K562 (cell line): ENCODE measurements at regions not wholly inside any gene's neighbourhood (a gene's known extent, or its start where the extent isn't known, plus 50 kb on each side); places are given as distances from the start of the nearest gene placed in this dataset.
A peak's percentile ranks its signal among the peaks of the same experiment; 100 is the strongest.

Experiments used
- AFF1 ChIP-seq, 2 experiments: fragments of 450-650 bp; IDR thresholded peaks; 2 replicates each; pipeline ENCODE4 v1.6.1; 2018; ENCODE audit warnings: mild to moderate bottlenecking in 2 of 2, low read depth in 1 of 2; ENCODE audit not compliant: partially characterized antibody in 2 of 2
- BRD9 ChIP-seq: fragments of 450-650 bp; IDR thresholded peaks from 2 replicates; pipeline ENCODE4 v1.6.1; 2018; ENCODE audit warnings: low read depth; ENCODE audit not compliant: partially characterized antibody
- CBX8 ChIP-seq: fragments of 200-600 bp; sonication (generic); IDR thresholded peaks from 2 replicates; pipeline ENCODE4 v1.6.1; 2012; ENCODE audit warnings: borderline replicate concordance, mixed run types, low read depth, mild to moderate bottlenecking, moderate library complexity, mixed read lengths, low read length, control low read depth, inconsistent platforms; ENCODE audit not compliant: poor library complexity, severe bottlenecking; ENCODE audit errors: extremely low read depth
- CCNT2 ChIP-seq: IDR thresholded peaks from 2 replicates; pipeline ENCODE4 v1.6.1; 2011; ENCODE audit warnings: borderline replicate concordance, low read depth, mild to moderate bottlenecking, moderate library complexity, mixed read lengths, low read length; ENCODE audit not compliant: insufficient read length; ENCODE audit errors: extremely low read depth
- DDX20 ChIP-seq: fragments of 450-650 bp; IDR thresholded peaks from 2 replicates; pipeline ENCODE4 v1.6.1; 2016; ENCODE audit warnings: missing genetic modification characterization, low read depth, mild to moderate bottlenecking, missing compliant biosample characterization, moderate library complexity
- E2F5 ChIP-seq: sonication (generic); formaldehyde crosslinking; IDR thresholded peaks from 2 replicates; pipeline ENCODE4 v1.8.0; 2022; ENCODE audit warnings: mild to moderate bottlenecking, missing genetic modification reagents
- EWSR1 ChIP-seq: fragments of 450-650 bp; IDR thresholded peaks from 2 replicates; pipeline ENCODE4 v1.6.1; 2018; ENCODE audit warnings: borderline replicate concordance, mild to moderate bottlenecking, low read depth, moderate library complexity; ENCODE audit not compliant: partially characterized antibody
- FOXM1 ChIP-seq, 2 experiments: fragments of 450-650 bp in 1 of 2; sonication (generic) in 1 of 2; formaldehyde crosslinking in 1 of 2; IDR thresholded peaks; 2 replicates each; pipeline versions ENCODE4 v1.6.1 to v1.9.0; 2017 to 2022; ENCODE audit warnings: low read depth in 2 of 2, mild to moderate bottlenecking in 2 of 2, missing genetic modification reagents in 1 of 2, moderate library complexity in 1 of 2
- HMG20B ChIP-seq: fragments of 250-450 bp; sonication (Bioruptor Pico); IDR thresholded peaks from 2 replicates; pipeline ENCODE4 v1.5.0; 2021; ENCODE audit warnings: mild to moderate bottlenecking
- KHSRP ChIP-seq: fragments of 450-650 bp; IDR thresholded peaks from 2 replicates; pipeline ENCODE4 v1.6.1; 2017
- MAFG ChIP-seq: fragments of 450-650 bp; conservative IDR thresholded peaks from 2 replicates; pipeline ENCODE4 v1.6.1; 2016; ENCODE audit warnings: missing genetic modification characterization, missing compliant biosample characterization
- MBD2 ChIP-seq: sonication (generic); IDR thresholded peaks from 2 replicates; pipeline ENCODE4 v1.6.1; 2016; ENCODE audit warnings: low read depth, borderline replicate concordance
- MTF1 ChIP-seq: fragments of 250-450 bp; sonication (Bioruptor Pico); IDR thresholded peaks from 2 replicates; pipeline ENCODE4 v1.9.0; 2021; ENCODE audit warnings: moderate library complexity, mild to moderate bottlenecking, inconsistent platforms, borderline replicate concordance
- NFXL1 ChIP-seq: fragments of 450-650 bp; formaldehyde crosslinking; IDR thresholded peaks from 2 replicates; pipeline ENCODE4 v1.4.0; 2021; ENCODE audit warnings: mild to moderate bottlenecking
- NONO ChIP-seq, 2 experiments: fragments of 200-400 bp in 1 of 2; fragments of 450-650 bp in 1 of 2; formaldehyde crosslinking in 1 of 2; IDR thresholded peaks; 2 replicates each; pipeline ENCODE4 v1.6.1; 2017; ENCODE audit warnings: low read depth in 2 of 2, mild to moderate bottlenecking in 2 of 2, moderate library complexity in 2 of 2, low read length in 1 of 2
- PHB ChIP-seq: fragments of 250-450 bp; sonication (Bioruptor Pico); IDR thresholded peaks from 2 replicates; pipeline ENCODE4 v1.5.0; 2021
- RBM17 ChIP-seq: fragments of 200-400 bp; formaldehyde crosslinking; IDR thresholded peaks from 2 replicates; pipeline ENCODE4 v1.6.1; 2017; ENCODE audit warnings: low read depth, mild to moderate bottlenecking, low read length, borderline replicate concordance
- SLC30A9 ChIP-seq: fragments of 250-450 bp; sonication (Bioruptor Pico); IDR thresholded peaks from 2 replicates; pipeline ENCODE4 v1.8.0; 2022; ENCODE audit warnings: mild to moderate bottlenecking, moderate library complexity
- SRSF7 ChIP-seq: fragments of 200-400 bp; formaldehyde crosslinking; optimal IDR thresholded peaks from 2 replicates; pipeline ENCODE3; 2017; ENCODE audit warnings: mild to moderate bottlenecking, low read depth, low read length
- STAT5B ChIP-seq: fragments of 250-450 bp; sonication (Bioruptor Pico); IDR thresholded peaks from 2 replicates; pipeline ENCODE4 v1.8.0; 2021; ENCODE audit warnings: mild to moderate bottlenecking, inconsistent platforms
- ZNF212 ChIP-seq: fragments of 450-650 bp; formaldehyde crosslinking; IDR thresholded peaks from 2 replicates; pipeline ENCODE4 v1.4.0; 2020; ENCODE audit warnings: mild to moderate bottlenecking
- ZNF217 ChIP-seq: sonication (generic); formaldehyde crosslinking; IDR thresholded peaks from 2 replicates; pipeline ENCODE4 v1.8.0; 2022; ENCODE audit warnings: mild to moderate bottlenecking, missing genetic modification reagents
- ZNF3 ChIP-seq: fragments of 250-450 bp; sonication (Bioruptor Pico); IDR thresholded peaks from 2 replicates; pipeline ENCODE4 v1.5.0; 2021; ENCODE audit warnings: mild to moderate bottlenecking, moderate library complexity
- ZNF444 ChIP-seq: fragments of 250-450 bp; sonication (Bioruptor Pico); IDR thresholded peaks from 2 replicates; pipeline ENCODE4 v1.4.0; 2020; ENCODE audit warnings: mild to moderate bottlenecking, moderate library complexity
- ZSCAN32 ChIP-seq: fragments of 450-650 bp; formaldehyde crosslinking; IDR thresholded peaks from 2 replicates; pipeline ENCODE4 v1.4.0; 2020; ENCODE audit warnings: mild to moderate bottlenecking, moderate library complexity

DNA sequence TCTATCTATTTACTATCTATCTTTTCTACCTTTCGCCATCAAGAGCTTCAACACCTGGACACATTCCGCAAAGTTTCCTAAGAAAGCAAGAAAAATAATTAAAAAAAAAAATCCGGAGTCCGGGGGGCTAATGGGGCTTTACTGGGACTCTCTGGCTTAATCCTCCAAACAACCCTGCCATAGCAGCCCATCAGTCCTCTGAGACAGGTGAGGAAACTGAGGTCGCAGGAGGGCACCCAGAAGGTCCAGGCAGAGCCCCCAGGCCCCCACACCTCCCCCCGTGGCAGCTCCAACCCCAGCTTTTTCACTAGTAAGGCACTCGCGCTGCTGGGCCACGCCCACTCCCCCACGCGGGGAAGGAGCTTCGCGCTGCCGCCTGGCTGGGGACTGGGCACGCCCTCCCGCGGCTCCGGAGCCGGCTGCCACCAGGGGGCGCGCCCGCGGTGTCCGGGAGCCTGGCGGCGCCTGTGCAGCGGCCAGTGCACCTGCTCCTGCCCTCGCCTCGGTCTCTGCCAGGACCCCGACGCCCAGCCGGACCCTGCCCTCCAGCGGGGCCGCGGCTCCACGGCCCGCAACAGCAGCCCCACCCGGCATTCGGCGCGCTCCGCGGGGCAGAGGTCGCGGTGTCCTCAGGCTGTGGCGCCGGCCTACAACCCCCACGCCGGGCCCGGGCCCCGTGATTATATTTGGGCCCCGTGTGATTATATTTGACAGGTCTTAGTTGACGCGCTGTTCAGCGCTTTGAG, 54.1 kb upstream of the SAMD11 start (continued):
- no peak for TF ChIP-seq CCNT2
- TF ChIP-seq ZNF444 (CRISPR knock-in tag): no peak
- no peak for TF ChIP-seq MAFG (tag)
- TF ChIP-seq PHB (CRISPR knock-in tag): no peak
- TF ChIP-seq MTF1 (CRISPR knock-in tag): no peak
- no peak for TF ChIP-seq RBM17
- no peak for TF ChIP-seq BRD9
- no peak for TF ChIP-seq DDX20
- TF ChIP-seq ZNF212: no peak
- no peak for TF ChIP-seq E2F5 (CRISPR knock-in tag)
- TF ChIP-seq AFF1 (IDR thresholded peaks at IDR 0.05; ENCODE audit: low read depth in 1 of 2, partially characterized antibody in 2 of 2): no peak
- TF ChIP-seq EWSR1: no peak
- TF ChIP-seq NFXL1: no peak
- TF ChIP-seq SRSF7: no peak
- no peak for TF ChIP-seq CBX8
- peak in 1 of 2 experiments; percentile 89; a peak in 1 of 4 replicates for TF ChIP-seq NONO (IDR thresholded peaks at IDR 0.05; ENCODE audit: low read depth in 2 of 2, low read length in 1 of 2)
- no peak for TF ChIP-seq ZNF3 (CRISPR knock-in tag)
- no peak for TF ChIP-seq ZNF217 (CRISPR knock-in tag)
- no peak for TF ChIP-seq SLC30A9 (CRISPR knock-in tag)
- no peak for TF ChIP-seq KHSRP
- no peak for TF ChIP-seq ZSCAN32 (CRISPR knock-in tag)
- TF ChIP-seq STAT5B: no peak
- no peak for TF ChIP-seq FOXM1 (IDR thresholded peaks at IDR 0.05; ENCODE audit: low read depth)
- no peak for TF ChIP-seq FOXM1 (CRISPR knock-in tag; IDR thresholded peaks at IDR 0.05; ENCODE audit: low read depth)
- TF ChIP-seq MBD2: no peak
- TF ChIP-seq HMG20B (CRISPR knock-in tag): no peak
